HUES64 (cell line): ENCODE measurements at regions not wholly inside any gene's neighbourhood (a gene's known extent, or its start where the extent isn't known, plus 50 kb on each side); places are given as distances from the start of the nearest gene placed in this dataset.
"Not testable (repeated sequence)": the region's sequence is repeated elsewhere in the genome, so short reads cannot be mapped to it uniquely, and the experiment has no call there.

ENCODE experiments used
- H3K27ac ChIP-seq: 2 replicates; pipeline ENCODE4 v1.7.0; 2013; ENCODE audit warnings: low read depth, low read length, inconsistent platforms
- H3K27me3 ChIP-seq: 2 replicates; pipeline ENCODE4 v1.6.1; 2013; ENCODE audit warnings: mild to moderate bottlenecking, low read length; ENCODE audit not compliant: insufficient read depth
- H3K36me3 ChIP-seq: 2 replicates; pipeline ENCODE4 v1.6.1; 2013; ENCODE audit warnings: mild to moderate bottlenecking, low read length; ENCODE audit not compliant: insufficient read depth
- H3K4me1 ChIP-seq: 2 replicates; pipeline ENCODE4 v1.6.1; 2013; ENCODE audit warnings: mild to moderate bottlenecking, low read length, moderate library complexity; ENCODE audit not compliant: insufficient read depth
- H3K4me3 ChIP-seq: 2 replicates; pipeline ENCODE4 v1.5.1; 2013; ENCODE audit warnings: mild to moderate bottlenecking, low read length, moderate library complexity
- H3K9ac ChIP-seq: 2 replicates; pipeline ENCODE4 v1.6.1; 2013; ENCODE audit warnings: mild to moderate bottlenecking, low read depth, low read length
- H3K9me3 ChIP-seq: 2 replicates; pipeline ENCODE4 v1.6.1; 2013; ENCODE audit warnings: low read depth, low read length; ENCODE audit not compliant: insufficient read depth
- WGBS: fragments of 150-250, 120-280 bp; methylation state at CpG from one replicate; pipeline ENCODE4 v1.1.7; 2013; ENCODE audit warnings: missing lambda C conversion rate; 5-methylcytosine and 5-hydroxymethylcytosine counted together

DNA sequence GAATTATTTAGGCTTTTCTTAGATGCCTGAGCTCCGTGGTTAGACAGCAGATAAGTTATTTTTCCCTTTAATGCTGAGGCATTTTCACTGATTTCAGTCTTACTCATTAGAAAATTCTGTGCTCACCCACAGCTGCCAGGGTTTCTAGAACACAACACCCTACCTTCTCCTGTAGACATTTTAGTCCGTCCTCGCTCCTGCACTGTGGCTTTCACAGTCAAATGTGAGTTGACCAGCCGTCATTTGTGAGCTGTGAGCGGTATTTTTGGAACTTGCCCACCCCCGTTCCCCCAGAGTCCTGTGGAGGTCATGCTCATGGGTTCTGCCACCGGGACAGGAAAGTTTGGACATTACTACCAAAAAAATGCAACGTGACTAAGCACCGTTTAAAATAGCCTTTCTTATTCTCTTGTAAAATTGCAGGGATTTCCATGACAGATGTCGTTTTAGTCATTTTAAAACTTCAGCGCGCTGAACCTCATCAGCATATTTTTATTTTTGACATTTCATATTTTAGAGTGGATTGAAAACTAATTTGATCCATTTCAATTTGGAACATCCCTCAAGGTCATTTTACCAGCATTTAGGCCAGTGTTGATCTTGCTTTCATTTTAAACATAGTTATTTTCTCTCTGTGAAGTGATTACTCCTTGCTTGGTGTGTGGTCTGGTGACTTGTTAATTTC is 249.6 kb upstream of the PLGLB2 start:
- H3K36me3 ChIP-seq, H3K4me3 ChIP-seq, H3K9me3 ChIP-seq, H3K27me3 ChIP-seq, H3K27ac ChIP-seq, H3K9ac ChIP-seq: not testable (repeated sequence)
- WGBS: 62% methylated on average over 5 of the region's 12 CpGs
- peaks cover 14% of the 10 kb centered on the region for H3K4me1 ChIP-seq

DNA sequence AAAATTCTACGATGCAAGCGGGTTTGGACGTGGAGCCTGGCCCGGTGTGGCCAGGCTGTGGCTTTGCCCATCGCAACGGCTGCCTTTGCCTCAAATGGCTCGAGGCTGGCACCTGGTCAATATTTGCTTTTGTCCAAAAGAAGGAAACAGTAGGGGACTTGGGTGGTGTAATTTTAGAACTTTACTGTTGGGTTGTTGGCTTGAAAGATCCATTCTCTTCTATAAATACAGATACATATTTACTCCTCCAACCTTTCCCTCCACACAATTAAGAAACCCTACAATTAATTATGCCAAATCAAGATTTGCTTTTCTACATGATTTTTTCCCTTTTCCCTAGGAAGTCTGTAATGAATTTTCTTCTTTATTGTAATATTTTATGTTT is 249.0 kb upstream of the PLGLB2 start:
- H3K4me1 ChIP-seq: peaks cover 14% of the 10 kb centered on the region
- H3K36me3 ChIP-seq, H3K27ac ChIP-seq, H3K9ac ChIP-seq, H3K27me3 ChIP-seq, H3K4me3 ChIP-seq, H3K9me3 ChIP-seq: not testable (repeated sequence)
- WGBS: 76% methylated on average over 2 of the region's 7 CpGs

DNA sequence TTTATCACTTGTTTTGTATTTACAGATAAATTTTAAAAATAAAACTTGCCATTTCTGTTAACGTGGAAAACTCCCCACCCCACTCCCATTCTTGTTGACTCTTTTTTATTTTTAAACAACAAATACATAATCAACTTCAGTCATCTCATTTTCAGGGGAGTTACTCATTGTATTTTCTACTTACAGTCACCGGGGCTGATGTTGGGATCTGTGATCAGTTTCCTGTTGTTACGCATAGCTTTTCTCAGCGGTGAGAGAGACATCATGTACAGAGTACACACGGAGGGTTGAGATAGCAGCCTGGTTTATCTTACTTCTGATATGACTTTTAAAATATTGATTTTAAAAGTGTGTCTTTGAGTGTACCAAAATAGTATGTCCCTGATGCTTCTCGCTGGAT is 248.0 kb upstream of the PLGLB2 start:
- H3K36me3 ChIP-seq, H3K9me3 ChIP-seq, H3K9ac ChIP-seq, H3K27ac ChIP-seq, H3K4me3 ChIP-seq, H3K27me3 ChIP-seq: not testable (repeated sequence)
- 62% methylated on average over 1 of the region's 6 CpGs for WGBS
- peaks cover 14% of the 10 kb centered on the region for H3K4me1 ChIP-seq

DNA sequence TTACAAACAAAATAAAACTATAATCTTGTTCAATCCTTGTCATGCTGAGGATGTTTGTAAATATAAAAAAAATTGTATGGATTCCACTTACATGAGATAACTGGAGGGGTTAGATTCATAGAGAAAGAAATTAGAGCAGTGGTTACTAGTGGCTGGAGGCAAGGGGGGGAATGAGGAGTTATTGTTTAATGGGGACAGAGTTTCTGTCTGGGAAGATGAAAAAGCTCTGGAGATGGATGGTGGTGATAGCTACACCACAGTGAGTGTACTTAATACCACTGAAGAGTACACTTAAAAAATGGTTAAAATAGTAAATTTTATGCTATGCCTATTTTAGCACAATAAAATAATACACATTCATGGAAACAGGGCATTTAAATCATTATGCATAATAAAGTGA is 247.5 kb upstream of the PLGLB2 start:
- H3K9ac ChIP-seq, H3K9me3 ChIP-seq, H3K36me3 ChIP-seq, H3K4me1 ChIP-seq, H3K4me3 ChIP-seq, H3K27ac ChIP-seq, H3K27me3 ChIP-seq: not testable (repeated sequence)

GRCh38 chr2:87500951-87501350 is 246.9 kb upstream of the PLGLB2 start:
- not testable (repeated sequence) for H3K27me3 ChIP-seq, H3K36me3 ChIP-seq, H3K9me3 ChIP-seq, H3K27ac ChIP-seq, H3K4me1 ChIP-seq, H3K9ac ChIP-seq, H3K4me3 ChIP-seq
- WGBS: 53% methylated on average over 5 of the region's 11 CpGs

GRCh38 chr2:87502948-87503347 is 244.9 kb upstream of the PLGLB2 start:
- 74% methylated on average over 3 of the region's 5 CpGs for WGBS
- not testable (repeated sequence) for H3K36me3 ChIP-seq, H3K9ac ChIP-seq, H3K27ac ChIP-seq, H3K4me1 ChIP-seq, H3K4me3 ChIP-seq, H3K9me3 ChIP-seq, H3K27me3 ChIP-seq

- not testable (repeated sequence) for H3K9me3 ChIP-seq, H3K27me3 ChIP-seq, H3K4me3 ChIP-seq, H3K27ac ChIP-seq, H3K36me3 ChIP-seq, H3K4me1 ChIP-seq, H3K9ac ChIP-seq
- no CpG with 5 or more reads among the region's 3 CpGs for WGBS
Measured at GRCh38 chr2:87505239-87505638, 242.6 kb upstream of the PLGLB2 start.

GRCh38 chr2:87505909-87506308 is 242.0 kb upstream of the PLGLB2 start:
- not testable (repeated sequence) for H3K4me1 ChIP-seq, H3K9me3 ChIP-seq, H3K4me3 ChIP-seq, H3K9ac ChIP-seq, H3K36me3 ChIP-seq, H3K27me3 ChIP-seq, H3K27ac ChIP-seq
- no CpG with 5 or more reads among the region's 3 CpGs for WGBS

DNA sequence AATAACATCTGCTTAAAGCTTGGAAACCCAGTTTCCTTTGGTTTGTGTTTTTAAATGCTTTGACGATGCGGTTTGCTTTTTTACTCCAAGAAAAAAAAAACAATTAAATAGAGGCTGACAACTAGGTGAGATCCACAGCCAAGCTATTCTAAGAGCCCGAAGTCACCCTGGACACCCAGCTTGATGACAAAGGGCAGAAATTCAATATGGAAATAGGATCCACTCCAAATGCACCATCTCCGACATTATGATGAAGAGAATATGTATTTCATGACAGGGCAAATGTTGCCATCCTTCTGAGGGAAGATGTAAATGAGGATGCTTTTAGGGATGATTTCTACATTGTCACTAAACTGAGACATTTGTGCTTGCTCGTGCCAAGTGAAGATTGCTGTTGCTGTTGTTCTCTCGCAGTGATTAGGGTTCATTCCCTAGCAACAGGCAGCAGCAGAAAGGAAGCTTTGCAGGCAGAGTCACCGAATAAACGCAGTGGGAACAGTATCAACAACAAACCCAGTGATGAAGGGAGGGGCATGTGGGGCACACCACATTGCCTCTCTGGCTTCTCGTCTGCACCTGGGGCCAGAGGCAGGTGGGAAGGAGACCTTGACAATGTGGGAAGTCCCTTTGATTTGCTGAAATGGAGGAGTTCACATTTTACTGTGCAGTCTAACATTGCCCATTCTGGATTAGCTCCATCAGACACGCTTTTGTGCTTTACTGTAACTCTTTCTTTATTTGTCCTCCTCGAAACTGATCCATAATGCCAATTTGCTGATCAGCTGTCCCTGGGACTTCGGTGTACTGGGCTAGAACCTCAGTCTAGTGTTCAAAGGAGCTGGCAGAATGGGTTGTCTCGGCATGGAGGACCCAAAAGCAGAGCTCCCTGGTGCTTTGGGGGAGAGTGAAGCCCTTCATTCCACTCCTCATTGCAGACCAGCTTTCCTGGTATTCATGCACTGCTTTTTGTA is 240.2 kb upstream of the PLGLB2 start:
- 86% methylated on average over 5 of the region's 13 CpGs for WGBS
- not testable (repeated sequence) for H3K4me3 ChIP-seq, H3K9me3 ChIP-seq, H3K9ac ChIP-seq, H3K27ac ChIP-seq, H3K27me3 ChIP-seq, H3K4me1 ChIP-seq, H3K36me3 ChIP-seq

GRCh38 chr2:87511195-87511778 is 236.6 kb upstream of the PLGLB2 start:
- not testable (repeated sequence) for H3K4me1 ChIP-seq, H3K4me3 ChIP-seq, H3K27ac ChIP-seq, H3K27me3 ChIP-seq, H3K36me3 ChIP-seq, H3K9me3 ChIP-seq, H3K9ac ChIP-seq
- no CpG with 5 or more reads among the region's 8 CpGs for WGBS

GRCh38 chr2:87512864-87513530 is 234.9 kb upstream of the PLGLB2 start:
- H3K27me3 ChIP-seq, H3K9ac ChIP-seq, H3K36me3 ChIP-seq, H3K4me3 ChIP-seq, H3K9me3 ChIP-seq, H3K4me1 ChIP-seq, H3K27ac ChIP-seq: not testable (repeated sequence)
- no CpG with 5 or more reads among the region's 6 CpGs for whole genome bisulfite sequencing
